Activated CD4-positive, alpha-beta memory T cell treated with anti-CD3 and anti-CD28 coated beads, Interleukin-2, amount 10 ng/mL, durations not matched to agents 7 days and 5 days (primary cell): ENCODE measurements at regions not wholly inside any gene's neighbourhood (a gene's known extent, or its start where the extent isn't known, plus 50 kb on each side); places are given as distances from the start of the nearest gene placed in this dataset.

Experiments
- CTCF ChIA-PET: fragments of 350-600 bp; sonication (Branson Sonifier 250); formaldehyde crosslinking; loops from one replicate; lab custom pipeline; 2021; ENCODE audit warnings: antibody characterized with exemption, inconsistent platforms; lab: Charles Lee
- POLR2A ChIA-PET: fragments of 350-600 bp; sonication (Branson Sonifier 250); formaldehyde crosslinking; loops from one replicate; lab custom pipeline; 2021; ENCODE audit warnings: antibody characterized with exemption; lab: Charles Lee
- DNase-seq: peaks from one replicate; pipeline ENCODE4 v3.0.0-alpha.2; 2020
- H3K27ac Mint-ChIP-seq: one replicate; pipeline ENCODE4 v1.8.0; 2021; ENCODE audit warnings: mild to moderate bottlenecking, mixed read lengths
- H3K27me3 Mint-ChIP-seq: one replicate; pipeline ENCODE4 v1.8.0; 2021; ENCODE audit warnings: mixed read lengths
- H3K36me3 Mint-ChIP-seq: one replicate; pipeline ENCODE4 v1.8.0; 2021; ENCODE audit warnings: low read depth, mixed read lengths
- H3K4me1 Mint-ChIP-seq: one replicate; pipeline ENCODE4 v1.8.0; 2021; ENCODE audit warnings: mixed read lengths
- H3K4me3 Mint-ChIP-seq: one replicate; pipeline ENCODE4 v1.8.0; 2021; ENCODE audit warnings: mild to moderate bottlenecking, mixed read lengths
- H3K9me3 Mint-ChIP-seq: one replicate; pipeline ENCODE4 v1.8.0; 2021; ENCODE audit warnings: mixed read lengths

- ChIA-PET CTCF (interaction anchor here (0.8 to 1.8 kb wide), 8 partner anchors 10 to 137 kb away, joined by 3 to 6 read pairs (median 5); partner anchors contain the start of gene SH2D1A), POLR2A (interaction anchor here (0.7 to 4.9 kb wide), 14 partner anchors 12 to 258 kb away, joined by 3 to 101 read pairs (median 6); partner anchors contain the start of gene SH2D1A)
- peak; percentile 74 for DNase-seq
- Mint-ChIP-seq H3K4me3 (peak overlapping the region; percentile 58), H3K36me3 (peaks cover 6% of the 10 kb centered on the region), H3K27me3 (no peaks in the 10 kb centered on the region), H3K4me1 (peaks cover 76% of the 10 kb centered on the region), H3K27ac (peak overlapping the region; percentile 97), H3K9me3 (no peaks in the 10 kb centered on the region)
Measured at GRCh38 chrX:124217304-124218251, 114.9 kb upstream of the TEX13D start.

DNA sequence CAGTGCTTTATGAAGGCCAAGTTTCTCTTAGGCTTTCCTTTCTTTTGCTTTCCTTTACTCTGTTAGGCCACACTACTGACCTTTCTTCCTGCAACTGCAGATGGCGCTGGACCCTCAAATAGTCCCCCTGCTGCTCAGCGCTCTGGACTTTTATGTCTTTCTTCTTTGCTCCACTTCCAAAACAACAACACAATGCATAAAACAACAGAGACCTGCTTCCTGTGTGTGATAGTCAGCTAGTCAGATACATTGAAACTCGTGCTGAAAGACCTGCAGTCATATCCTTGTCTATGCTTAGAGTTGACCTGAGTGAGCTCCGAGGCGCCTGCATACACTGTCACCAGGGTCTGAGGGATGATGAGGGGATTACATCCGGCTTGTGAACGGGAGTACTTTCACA lies 108.9 kb upstream of the TEX13D start:
- POLR2A ChIA-PET: interaction anchor here (0.9 kb wide), 1 partner anchor 144 kb away, joined by 3 read pairs; no protein-coding TSS in a partner anchor
- Mint-ChIP-seq H3K9me3 (no peaks in the 10 kb centered on the region), H3K4me1 (peaks cover 48% of the 10 kb centered on the region), H3K36me3 (no peaks in the 10 kb centered on the region), H3K27ac (peak overlapping the region; percentile 23), H3K27me3 (no peaks in the 10 kb centered on the region), H3K4me3 (no peak overlapping the region)
- CTCF ChIA-PET: interaction anchor here (0.7 kb wide), 1 partner anchor 146 kb away, joined by 3 read pairs; no protein-coding TSS in a partner anchor
- peak; percentile 33 for DNase-seq

DNA sequence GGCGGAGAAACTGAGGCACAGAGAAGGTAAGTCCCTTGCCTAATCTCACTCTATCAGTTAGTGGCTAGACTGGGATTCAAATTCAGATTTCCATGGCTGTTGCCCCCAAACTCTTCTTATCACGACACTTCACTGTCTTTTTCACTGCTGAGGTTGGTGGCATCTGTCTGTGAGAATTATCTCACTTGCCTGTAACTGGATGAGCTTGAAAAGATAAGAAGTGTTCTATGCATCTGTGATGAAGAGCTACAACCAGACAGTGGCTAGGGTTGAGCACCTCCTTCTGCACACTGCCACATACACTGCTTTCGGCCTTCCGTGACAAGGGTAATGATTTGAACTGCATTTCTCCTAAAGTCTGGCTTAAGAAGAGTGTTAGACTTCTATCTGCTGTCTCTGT lies 107.9 kb upstream of the TEX13D start:
- Mint-ChIP-seq H3K4me1 (peaks cover 38% of the 10 kb centered on the region), H3K36me3 (no peaks in the 10 kb centered on the region), H3K27ac (no peak overlapping the region), H3K9me3 (no peaks in the 10 kb centered on the region), H3K27me3 (no peaks in the 10 kb centered on the region), H3K4me3 (no peak overlapping the region)
- DNase-seq: no peak
- POLR2A ChIA-PET: interaction anchor here (0.7 kb wide), 1 partner anchor 122 kb away, joined by 3 read pairs; the partner anchor contains the start of gene SH2D1A
- CTCF ChIA-PET: no interaction called here

- H3K27ac Mint-ChIP-seq: no peak overlapping the region
- no peaks in the 10 kb centered on the region for H3K27me3 Mint-ChIP-seq
- no peak overlapping the region for H3K4me3 Mint-ChIP-seq
- no peaks in the 10 kb centered on the region for H3K9me3 Mint-ChIP-seq
- POLR2A ChIA-PET: no interaction called here
- H3K36me3 Mint-ChIP-seq: no peaks in the 10 kb centered on the region
- CTCF ChIA-PET: no interaction called here
- DNase-seq: no peak
- peaks cover 30% of the 10 kb centered on the region for H3K4me1 Mint-ChIP-seq
Measured at GRCh38 chrX:124226129-124226528, 106.3 kb upstream of the TEX13D start.

- Mint-ChIP-seq H3K4me1 (peaks cover 34% of the 10 kb centered on the region), H3K36me3 (no peaks in the 10 kb centered on the region), H3K27ac (no peak overlapping the region), H3K27me3 (no peaks in the 10 kb centered on the region), H3K4me3 (no peak overlapping the region), H3K9me3 (no peaks in the 10 kb centered on the region)
- CTCF ChIA-PET: no interaction called here
- POLR2A ChIA-PET: interaction anchor here (1.2 kb wide), 1 partner anchor 10 kb away, joined by 3 read pairs; no protein-coding TSS in a partner anchor
- no peak for DNase-seq
Measured at GRCh38 chrX:124228849-124229248, 103.6 kb upstream of the TEX13D start.

GRCh38 chrX:124229374-124229773 lies 103.1 kb upstream of the TEX13D start:
- Mint-ChIP-seq H3K9me3 (no peaks in the 10 kb centered on the region), H3K4me1 (peaks cover 31% of the 10 kb centered on the region), H3K4me3 (no peak overlapping the region), H3K27ac (no peak overlapping the region), H3K27me3 (no peaks in the 10 kb centered on the region), H3K36me3 (no peaks in the 10 kb centered on the region)
- ChIA-PET CTCF (no interaction called here), POLR2A (interaction anchor here (1.2 kb wide), 1 partner anchor 11 kb away, joined by 3 read pairs; no protein-coding TSS in a partner anchor)
- no peak for DNase-seq

- Mint-ChIP-seq H3K36me3 (no peaks in the 10 kb centered on the region), H3K4me3 (no peak overlapping the region), H3K9me3 (no peaks in the 10 kb centered on the region), H3K27me3 (no peaks in the 10 kb centered on the region), H3K27ac (no peak overlapping the region), H3K4me1 (peaks cover 24% of the 10 kb centered on the region)
- no peak for DNase-seq
- POLR2A ChIA-PET: interaction anchor here (0.7 kb wide), 1 partner anchor 115 kb away, joined by 3 read pairs; the partner anchor contains the start of gene SH2D1A
- CTCF ChIA-PET: no interaction called here
Measured at GRCh38 chrX:124230655-124231450, 101.6 kb upstream of the TEX13D start.

- H3K4me1 Mint-ChIP-seq: peaks cover 20% of the 10 kb centered on the region
- ChIA-PET POLR2A (no interaction called here), CTCF (no interaction called here)
- H3K9me3 Mint-ChIP-seq: no peaks in the 10 kb centered on the region
- H3K4me3 Mint-ChIP-seq: no peak overlapping the region
- H3K27ac Mint-ChIP-seq: no peak overlapping the region
- H3K27me3 Mint-ChIP-seq: no peaks in the 10 kb centered on the region
- no peaks in the 10 kb centered on the region for H3K36me3 Mint-ChIP-seq
- no peak for DNase-seq
Measured at GRCh38 chrX:124231451-124231759, 101.1 kb upstream of the TEX13D start.

GRCh38 chrX:124232523-124233201 lies 99.8 kb upstream of the TEX13D start:
- Mint-ChIP-seq H3K4me1 (peaks cover 26% of the 10 kb centered on the region), H3K36me3 (no peaks in the 10 kb centered on the region), H3K27me3 (no peaks in the 10 kb centered on the region), H3K9me3 (no peaks in the 10 kb centered on the region), H3K4me3 (no peak overlapping the region), H3K27ac (peak overlapping the region; percentile 64)
- ChIA-PET CTCF (interaction anchor here (0.5 to 1.3 kb wide), 3 partner anchors 14 to 27 kb away, joined by 3 to 5 read pairs (median 4); no protein-coding TSS in a partner anchor), POLR2A (interaction anchor here (0.9 to 1.6 kb wide), 4 partner anchors 15 to 116 kb away, joined by 5 to 8 read pairs (median 6); no protein-coding TSS in a partner anchor)
- DNase-seq: peak; percentile 47

DNA sequence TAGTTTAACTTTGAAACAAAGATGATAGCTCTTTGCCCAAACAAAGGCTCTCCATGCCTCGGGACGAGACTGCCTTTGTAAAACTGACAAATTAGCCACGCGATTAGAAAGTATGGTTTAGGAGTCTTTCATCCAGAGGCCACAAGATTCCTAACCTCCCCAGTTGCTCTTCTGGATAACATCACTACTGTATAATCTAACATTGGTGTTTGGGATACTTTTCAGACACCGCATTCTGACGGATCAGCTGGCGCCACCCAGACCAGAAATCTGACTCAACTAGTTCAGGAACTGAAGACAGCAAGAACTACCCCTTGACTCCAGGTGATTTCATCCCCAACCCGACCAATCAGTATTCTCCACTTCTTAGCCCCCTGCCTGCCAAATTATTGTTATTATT lies 98.1 kb upstream of the TEX13D start:
- Mint-ChIP-seq H3K4me1 (peaks cover 40% of the 10 kb centered on the region), H3K27ac (no peak overlapping the region), H3K36me3 (no peaks in the 10 kb centered on the region), H3K9me3 (no peaks in the 10 kb centered on the region), H3K4me3 (no peak overlapping the region), H3K27me3 (peaks cover 2% of the 10 kb centered on the region)
- ChIA-PET POLR2A (no interaction called here), CTCF (no interaction called here)
- no peak for DNase-seq

- POLR2A ChIA-PET: interaction anchor here (1.0 to 1.3 kb wide), 5 partner anchors 21 to 110 kb away, joined by 3 to 6 read pairs (median 5); partner anchors contain the start of gene SH2D1A
- CTCF ChIA-PET: interaction anchor here (2.1 kb wide), 1 partner anchor 21 kb away, joined by 6 read pairs; no protein-coding TSS in a partner anchor
- no peak overlapping the region for H3K4me3 Mint-ChIP-seq
- H3K36me3 Mint-ChIP-seq: no peaks in the 10 kb centered on the region
- DNase-seq: no peak
- peaks cover 5% of the 10 kb centered on the region for H3K27me3 Mint-ChIP-seq
- no peaks in the 10 kb centered on the region for H3K9me3 Mint-ChIP-seq
- peaks cover 37% of the 10 kb centered on the region for H3K4me1 Mint-ChIP-seq
- peak overlapping the region; percentile 27 for H3K27ac Mint-ChIP-seq
Measured at GRCh38 chrX:124238268-124238667, 94.2 kb upstream of the TEX13D start.

DNA sequence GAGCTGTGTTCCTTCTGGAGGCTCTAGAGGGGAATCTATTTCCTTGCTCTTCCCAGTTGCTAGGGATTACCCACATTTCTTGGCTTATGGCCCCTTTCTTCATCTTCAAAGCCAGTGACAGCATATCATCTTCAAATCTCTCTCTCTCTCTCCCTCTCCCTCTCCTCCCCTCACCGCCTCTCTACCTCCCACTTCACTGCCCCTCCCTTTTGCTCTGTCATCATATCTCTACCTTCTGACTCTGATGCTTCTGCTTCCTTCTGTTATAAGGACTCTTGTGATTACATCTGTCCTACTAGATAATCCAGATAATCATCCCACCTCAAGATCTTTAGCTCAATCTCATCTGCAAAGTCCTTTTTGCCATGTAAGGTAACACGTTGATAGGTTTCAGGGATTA lies 93.1 kb upstream of the TEX13D start:
- no peaks in the 10 kb centered on the region for H3K36me3 Mint-ChIP-seq
- no peak for DNase-seq
- peaks cover 33% of the 10 kb centered on the region for H3K4me1 Mint-ChIP-seq
- peak overlapping the region; percentile 46 for H3K4me3 Mint-ChIP-seq
- ChIA-PET CTCF (interaction anchor here (2.1 kb wide), 1 partner anchor 22 kb away, joined by 6 read pairs; no protein-coding TSS in a partner anchor), POLR2A (interaction anchor here (1.2 kb wide), 1 partner anchor 107 kb away, joined by 5 read pairs; the partner anchor contains the start of gene SH2D1A)
- H3K27ac Mint-ChIP-seq: peak overlapping the region; percentile 10
- H3K27me3 Mint-ChIP-seq: peaks cover 5% of the 10 kb centered on the region
- no peaks in the 10 kb centered on the region for H3K9me3 Mint-ChIP-seq
